ENCODE measurements at regions not wholly inside any gene's neighbourhood (a gene's known extent, or its start where the extent isn't known, plus 50 kb on each side); places are given as distances from the start of the nearest gene placed in this dataset.

GRCh38 chr7:153002572-153002971 lies 243.0 kb downstream of the ACTR3B start:
- DNase-seq (no peak), ATAC-seq (no peak), FAIRE-seq (no peak)
- WGBS, 2 donors, result 90 to 92% methylated on average over 5 of the region's 5 CpGs
- Histone ChIP-seq H3K9me3 (no peaks in the 10 kb centered on the region), H3K4me3 (no peak overlapping the region), H3K27me3 (no peaks in the 10 kb centered on the region), H3K36me3 (no peaks in the 10 kb centered on the region), H3K4me1 (no peaks in the 10 kb centered on the region), H3K27ac (no peak overlapping the region)
- intact Hi-C loops (cut with DNase I), result no loop called here
- TF ChIP-seq, protein P1, sequence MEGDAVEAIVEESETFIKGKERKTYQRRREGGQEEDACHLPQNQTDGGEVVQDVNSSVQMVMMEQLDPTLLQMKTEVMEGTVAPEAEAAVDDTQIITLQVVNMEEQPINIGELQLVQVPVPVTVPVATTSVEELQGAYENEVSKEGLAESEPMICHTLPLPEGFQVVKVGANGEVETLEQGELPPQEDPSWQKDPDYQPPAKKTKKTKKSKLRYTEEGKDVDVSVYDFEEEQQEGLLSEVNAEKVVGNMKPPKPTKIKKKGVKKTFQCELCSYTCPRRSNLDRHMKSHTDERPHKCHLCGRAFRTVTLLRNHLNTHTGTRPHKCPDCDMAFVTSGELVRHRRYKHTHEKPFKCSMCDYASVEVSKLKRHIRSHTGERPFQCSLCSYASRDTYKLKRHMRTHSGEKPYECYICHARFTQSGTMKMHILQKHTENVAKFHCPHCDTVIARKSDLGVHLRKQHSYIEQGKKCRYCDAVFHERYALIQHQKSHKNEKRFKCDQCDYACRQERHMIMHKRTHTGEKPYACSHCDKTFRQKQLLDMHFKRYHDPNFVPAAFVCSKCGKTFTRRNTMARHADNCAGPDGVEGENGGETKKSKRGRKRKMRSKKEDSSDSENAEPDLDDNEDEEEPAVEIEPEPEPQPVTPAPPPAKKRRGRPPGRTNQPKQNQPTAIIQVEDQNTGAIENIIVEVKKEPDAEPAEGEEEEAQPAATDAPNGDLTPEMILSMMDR (IDR thresholded peaks at IDR 0.05), result no peak

DNA sequence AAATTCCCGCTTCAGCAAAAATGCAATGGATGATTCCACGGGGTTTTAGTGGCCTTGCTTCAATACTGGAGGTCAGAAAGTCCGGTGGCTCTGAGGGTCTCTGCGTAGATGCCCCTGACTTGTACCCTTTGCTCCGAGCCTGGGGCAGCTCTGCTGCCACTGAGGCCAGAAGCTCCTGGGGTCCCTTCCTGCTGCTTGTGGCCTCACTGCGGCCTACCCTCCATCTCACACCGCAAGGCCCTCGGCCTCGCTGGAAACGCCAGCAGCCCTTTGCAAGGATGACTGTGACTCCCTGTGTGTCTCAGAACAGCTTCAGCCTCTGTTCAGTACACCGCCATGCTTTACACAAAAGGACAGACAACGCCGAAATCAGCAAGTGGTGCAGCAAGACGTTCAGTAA lies 244.8 kb downstream of the ACTR3B start:
- DNase-seq, result no peak
- Histone ChIP-seq H3K27me3 (no peaks in the 10 kb centered on the region), H3K9me3 (no peaks in the 10 kb centered on the region), H3K4me1 (no peaks in the 10 kb centered on the region), H3K4me3 (no peak overlapping the region), H3K27ac (no peak overlapping the region), H3K36me3 (no peaks in the 10 kb centered on the region)
- TF ChIP-seq, protein P1 (IDR thresholded peaks at IDR 0.05), result no peak
- no peak for ATAC-seq
- intact Hi-C loops (cut with DNase I), result no loop called here
- WGBS, 2 donors, result 85 to 86% methylated on average over 14 of the region's 14 CpGs
- no peak for FAIRE-seq

- intact Hi-C loops (cut with DNase I), result no loop called here
- no peak overlapping the region for H3K27ac ChIP-seq
- no peak for ATAC-seq
- no peak overlapping the region for H3K4me3 ChIP-seq
- no peaks in the 10 kb centered on the region for H3K9me3 ChIP-seq
- no peak for DNase-seq
- no peaks in the 10 kb centered on the region for H3K27me3 ChIP-seq
- no peaks in the 10 kb centered on the region for H3K4me1 ChIP-seq
- WGBS, 2 donors, result 57 to 67% methylated on average over 10 of the region's 10 CpGs
- no peaks in the 10 kb centered on the region for H3K36me3 ChIP-seq
- FAIRE-seq, result no peak
- TF ChIP-seq, protein P1 (IDR thresholded peaks at IDR 0.05), result no peak
These were observed 246.3 kb downstream of the ACTR3B start for GRCh38 chr7:153005750-153006435.

DNA sequence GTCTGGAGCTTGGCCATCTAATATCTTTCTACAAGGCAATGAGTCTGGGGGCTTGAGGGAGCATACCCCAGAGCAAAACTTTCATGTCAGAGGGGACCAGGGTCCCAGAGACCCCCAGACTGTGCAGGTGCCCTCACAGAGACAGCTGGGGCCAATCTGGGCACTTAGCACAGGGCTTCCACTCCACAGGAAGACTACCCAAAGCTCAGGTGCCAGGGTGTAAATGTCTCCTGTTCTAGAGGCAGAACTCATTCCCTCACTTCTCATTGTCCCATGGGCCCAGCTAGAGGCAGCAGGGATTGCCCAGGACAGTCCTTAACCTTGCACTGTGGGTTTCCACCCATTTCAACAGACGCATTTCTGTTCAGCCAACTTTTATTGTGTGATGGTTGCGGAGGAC lies 246.9 kb downstream of the ACTR3B start:
- FAIRE-seq (no peak), DNase-seq (no peak), ATAC-seq (no peak)
- TF ChIP-seq, protein P1 (IDR thresholded peaks at IDR 0.05), result no peak
- no peak overlapping the region for H3K4me3 ChIP-seq
- H3K36me3 ChIP-seq, result no peaks in the 10 kb centered on the region
- no peaks in the 10 kb centered on the region for H3K4me1 ChIP-seq
- no peaks in the 10 kb centered on the region for H3K9me3 ChIP-seq
- no peaks in the 10 kb centered on the region for H3K27me3 ChIP-seq
- WGBS, 2 donors, result 92 to 100% methylated on average over 2 of the region's 2 CpGs
- H3K27ac ChIP-seq, result no peak overlapping the region
- intact Hi-C loops (cut with DNase I), result no loop called here

DNA sequence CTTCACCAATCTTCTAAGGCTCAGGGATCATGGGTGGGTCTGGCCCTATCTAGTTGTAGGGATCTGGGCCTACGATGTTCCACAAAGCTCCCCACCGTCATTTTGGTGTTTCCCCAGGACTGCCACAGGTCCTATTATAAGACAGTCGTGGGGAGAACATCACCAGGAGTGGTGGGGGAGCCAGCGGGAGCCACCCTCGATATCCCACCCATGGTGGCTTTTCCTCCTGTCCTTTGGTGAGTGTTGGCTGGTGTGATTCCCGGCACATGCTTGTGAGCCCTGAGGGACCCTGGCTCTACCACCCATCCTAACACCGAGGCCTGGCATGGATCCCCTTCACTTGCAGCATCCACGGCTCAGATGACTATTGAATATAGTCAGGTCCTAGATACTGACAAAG lies 247.4 kb downstream of the ACTR3B start:
- TF ChIP-seq, protein P1 (IDR thresholded peaks at IDR 0.05), result no peak
- H3K27me3 ChIP-seq, result no peaks in the 10 kb centered on the region
- ATAC-seq, result no peak

More for the DNA sequence above, 247.4 kb downstream of the ACTR3B start:
- H3K4me1 ChIP-seq, result no peaks in the 10 kb centered on the region
- no peak overlapping the region for H3K27ac ChIP-seq
- H3K4me3 ChIP-seq, result no peak overlapping the region
- no peaks in the 10 kb centered on the region for H3K36me3 ChIP-seq
- DNase-seq (no peak), FAIRE-seq (no peak)
- WGBS, 2 donors, result 80 to 90% methylated on average over 8 of the region's 8 CpGs
- no peaks in the 10 kb centered on the region for H3K9me3 ChIP-seq
- intact Hi-C loops (cut with DNase I), result no loop called here

Measured in pancreas (tissue), 10 donors.